A549 (cell line): ENCODE measurements at regions not wholly inside any gene's neighbourhood (a gene's known extent, or its start where the extent isn't known, plus 50 kb on each side); places are given as distances from the start of the nearest gene placed in this dataset.

Experiments
- CEBPB ChIP-seq, 2 experiments: fragments of >200 bp in 1 of 2; sonication (Bioruptor Twin) in 1 of 2; formaldehyde crosslinking in 1 of 2; IDR thresholded peaks; 2 replicates each; pipeline ENCODE4 v1.6.1; 2012 to 2016
- CTCF ChIP-seq: fragments of >200 bp; sonication (Bioruptor Twin); formaldehyde crosslinking; IDR thresholded peaks from 3 replicates; pipeline ENCODE4 v1.5.1; 2016
- RCOR1 ChIP-seq: fragments of 150-350 bp; IDR thresholded peaks from 2 replicates; pipeline ENCODE4 v1.6.1; 2014; ENCODE audit warnings: antibody characterized with exemption, low read length, low read depth

DNA sequence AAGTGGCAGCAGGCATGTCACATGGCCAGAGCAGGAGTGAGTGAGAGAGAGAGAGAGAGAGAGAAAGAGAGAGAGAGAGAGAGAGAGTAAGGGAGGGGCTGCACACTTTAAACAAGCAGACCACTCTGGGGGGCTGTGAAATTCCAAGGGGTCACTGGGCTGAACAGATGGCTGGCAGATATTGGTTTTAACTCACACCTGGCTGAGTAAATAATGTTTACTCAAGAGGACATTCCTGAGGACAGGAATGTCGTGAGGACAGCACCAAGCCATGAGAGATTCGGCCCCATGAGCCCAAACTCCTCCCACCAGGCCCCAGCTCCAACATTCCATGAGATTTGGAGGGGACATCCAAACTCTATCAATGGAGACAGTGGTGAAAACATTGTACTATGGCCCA lies 269.7 kb downstream of the CBLN1 start:
- TF ChIP-seq CTCF: no peak
- TF ChIP-seq RCOR1: no peak
- TF ChIP-seq CEBPB (IDR thresholded peaks at IDR 0.05): no peak
